ENCODE measurements at regions not wholly inside any gene's neighbourhood (a gene's known extent, or its start where the extent isn't known, plus 50 kb on each side); places are given as distances from the start of the nearest gene placed in this dataset.

GRCh38 chr16:60558936-60559335, 1477.3 kb downstream of the CDH8 start:
- no peaks in the 10 kb centered on the region for H3K9me3 ChIP-seq (ENCODE audit: control insufficient read depth in 3 of 3, low read length in 3 of 3)

GRCh38 chr16:60553090-60553757, 1483.0 kb downstream of the CDH8 start:
- no peak overlapping the region for H3K27ac ChIP-seq (ENCODE audit: low read depth, low read length)

More at GRCh38 chr16:60558936-60559335, 1477.3 kb downstream of the CDH8 start:
- Histone ChIP-seq H3K9ac (ENCODE audit: low read depth in 1 of 3, low read length in 3 of 3) (no peak overlapping the region), H3K36me3 (ENCODE audit: control insufficient read depth in 3 of 3, insufficient read depth in 3 of 3, low read length in 3 of 3) (no peaks in the 10 kb centered on the region), H3K4me1 (ENCODE audit: control insufficient read depth in 3 of 3, insufficient read depth in 3 of 3, low read length in 3 of 3) (no peaks in the 10 kb centered on the region), H3K4me3 (ENCODE audit: low read length in 3 of 3) (no peak overlapping the region), H3K27me3 (ENCODE audit: control insufficient read depth in 3 of 3, insufficient read depth in 3 of 3, low read length in 3 of 3) (no peaks in the 10 kb centered on the region), H3K27ac (ENCODE audit: low read depth, low read length) (no peak overlapping the region)

GRCh38 chr16:60541535-60541934, 1494.7 kb downstream of the CDH8 start:
- Histone ChIP-seq H3K4me1 (ENCODE audit: control insufficient read depth in 3 of 3, insufficient read depth in 3 of 3, low read length in 3 of 3) (no peaks in the 10 kb centered on the region), H3K36me3 (ENCODE audit: control insufficient read depth in 3 of 3, insufficient read depth in 3 of 3, low read length in 3 of 3) (no peaks in the 10 kb centered on the region), H3K9me3 (ENCODE audit: control insufficient read depth in 3 of 3, low read length in 3 of 3) (no peaks in the 10 kb centered on the region), H3K4me3 (ENCODE audit: low read length in 3 of 3) (no peak overlapping the region), H3K27ac (ENCODE audit: low read depth, low read length) (no peak overlapping the region), H3K27me3 (ENCODE audit: control insufficient read depth in 3 of 3, insufficient read depth in 3 of 3, low read length in 3 of 3) (no peaks in the 10 kb centered on the region), H3K9ac (ENCODE audit: low read depth in 1 of 3, low read length in 3 of 3) (no peak overlapping the region)

More at GRCh38 chr16:60553090-60553757, 1483.0 kb downstream of the CDH8 start:
- Histone ChIP-seq H3K4me1 (ENCODE audit: control insufficient read depth in 3 of 3, insufficient read depth in 3 of 3, low read length in 3 of 3) (no peaks in the 10 kb centered on the region), H3K9me3 (ENCODE audit: control insufficient read depth in 3 of 3, low read length in 3 of 3) (no peaks in the 10 kb centered on the region), H3K4me3 (ENCODE audit: low read length in 3 of 3) (no peak overlapping the region), H3K9ac (ENCODE audit: low read depth in 1 of 3, low read length in 3 of 3) (no peak overlapping the region), H3K36me3 (ENCODE audit: control insufficient read depth in 3 of 3, insufficient read depth in 3 of 3, low read length in 3 of 3) (no peaks in the 10 kb centered on the region), H3K27me3 (ENCODE audit: control insufficient read depth in 3 of 3, insufficient read depth in 3 of 3, low read length in 3 of 3) (no peaks in the 10 kb centered on the region)

- H3K9me3 ChIP-seq (ENCODE audit: control insufficient read depth in 3 of 3, low read length in 3 of 3): no peaks in the 10 kb centered on the region
- H3K4me1 ChIP-seq (ENCODE audit: control insufficient read depth in 3 of 3, insufficient read depth in 3 of 3, low read length in 3 of 3): no peaks in the 10 kb centered on the region
- no peaks in the 10 kb centered on the region for H3K27me3 ChIP-seq (ENCODE audit: control insufficient read depth in 3 of 3, insufficient read depth in 3 of 3, low read length in 3 of 3)
- H3K9ac ChIP-seq (ENCODE audit: low read depth in 1 of 3, low read length in 3 of 3): no peak overlapping the region
- no peak overlapping the region for H3K4me3 ChIP-seq (ENCODE audit: low read length in 3 of 3)
- H3K36me3 ChIP-seq (ENCODE audit: control insufficient read depth in 3 of 3, insufficient read depth in 3 of 3, low read length in 3 of 3): no peaks in the 10 kb centered on the region
- no peak overlapping the region for H3K27ac ChIP-seq (ENCODE audit: low read depth, low read length)
Observed at GRCh38 chr16:60510941-60511340, 1525.3 kb downstream of the CDH8 start.

- Histone ChIP-seq H3K27ac (ENCODE audit: low read depth, low read length) (no peak overlapping the region), H3K9ac (ENCODE audit: low read depth in 1 of 3, low read length in 3 of 3) (no peak overlapping the region), H3K27me3 (ENCODE audit: control insufficient read depth in 3 of 3, insufficient read depth in 3 of 3, low read length in 3 of 3) (no peaks in the 10 kb centered on the region), H3K4me3 (ENCODE audit: low read length in 3 of 3) (no peak overlapping the region), H3K4me1 (ENCODE audit: control insufficient read depth in 3 of 3, insufficient read depth in 3 of 3, low read length in 3 of 3) (no peaks in the 10 kb centered on the region), H3K36me3 (ENCODE audit: control insufficient read depth in 3 of 3, insufficient read depth in 3 of 3, low read length in 3 of 3) (no peaks in the 10 kb centered on the region), H3K9me3 (ENCODE audit: control insufficient read depth in 3 of 3, low read length in 3 of 3) (no peaks in the 10 kb centered on the region)
Observed at GRCh38 chr16:60510208-60510607, 1526.0 kb downstream of the CDH8 start.

- no peaks in the 10 kb centered on the region for H3K4me1 ChIP-seq (ENCODE audit: control insufficient read depth in 3 of 3, insufficient read depth in 3 of 3, low read length in 3 of 3)
- H3K36me3 ChIP-seq (ENCODE audit: control insufficient read depth in 3 of 3, insufficient read depth in 3 of 3, low read length in 3 of 3): no peaks in the 10 kb centered on the region
- H3K27me3 ChIP-seq (ENCODE audit: control insufficient read depth in 3 of 3, insufficient read depth in 3 of 3, low read length in 3 of 3): no peaks in the 10 kb centered on the region
- H3K9ac ChIP-seq (ENCODE audit: low read depth in 1 of 3, low read length in 3 of 3): no peak overlapping the region
- no peak overlapping the region for H3K27ac ChIP-seq (ENCODE audit: low read depth, low read length)
- no peak overlapping the region for H3K4me3 ChIP-seq (ENCODE audit: low read length in 3 of 3)
- no peaks in the 10 kb centered on the region for H3K9me3 ChIP-seq (ENCODE audit: control insufficient read depth in 3 of 3, low read length in 3 of 3)
Observed at GRCh38 chr16:60491273-60491672, 1545.0 kb downstream of the CDH8 start.

- H3K9ac ChIP-seq (ENCODE audit: low read depth in 1 of 3, low read length in 3 of 3): no peak overlapping the region
- no peak overlapping the region for H3K27ac ChIP-seq (ENCODE audit: low read depth, low read length)
- H3K36me3 ChIP-seq (ENCODE audit: control insufficient read depth in 3 of 3, insufficient read depth in 3 of 3, low read length in 3 of 3): no peaks in the 10 kb centered on the region
- H3K4me3 ChIP-seq (ENCODE audit: low read length in 3 of 3): no peak overlapping the region
- no peaks in the 10 kb centered on the region for H3K27me3 ChIP-seq (ENCODE audit: control insufficient read depth in 3 of 3, insufficient read depth in 3 of 3, low read length in 3 of 3)
- no peaks in the 10 kb centered on the region for H3K4me1 ChIP-seq (ENCODE audit: control insufficient read depth in 3 of 3, insufficient read depth in 3 of 3, low read length in 3 of 3)
- H3K9me3 ChIP-seq (ENCODE audit: control insufficient read depth in 3 of 3, low read length in 3 of 3): no peaks in the 10 kb centered on the region
Observed at GRCh38 chr16:60485872-60486489, 1550.3 kb downstream of the CDH8 start.

GRCh38 chr16:60484901-60485300, 1551.3 kb downstream of the CDH8 start:
- Histone ChIP-seq H3K27ac (ENCODE audit: low read depth, low read length) (no peak overlapping the region), H3K27me3 (ENCODE audit: control insufficient read depth in 3 of 3, insufficient read depth in 3 of 3, low read length in 3 of 3) (no peaks in the 10 kb centered on the region), H3K9me3 (ENCODE audit: control insufficient read depth in 3 of 3, low read length in 3 of 3) (no peaks in the 10 kb centered on the region), H3K36me3 (ENCODE audit: control insufficient read depth in 3 of 3, insufficient read depth in 3 of 3, low read length in 3 of 3) (no peaks in the 10 kb centered on the region), H3K4me3 (ENCODE audit: low read length in 3 of 3) (no peak overlapping the region), H3K4me1 (ENCODE audit: control insufficient read depth in 3 of 3, insufficient read depth in 3 of 3, low read length in 3 of 3) (no peaks in the 10 kb centered on the region), H3K9ac (ENCODE audit: low read depth in 1 of 3, low read length in 3 of 3) (no peak overlapping the region)

GRCh38 chr16:60481591-60481990, 1554.6 kb downstream of the CDH8 start:
- no peak overlapping the region for H3K27ac ChIP-seq (ENCODE audit: low read depth, low read length)
- no peaks in the 10 kb centered on the region for H3K9me3 ChIP-seq (ENCODE audit: control insufficient read depth in 3 of 3, low read length in 3 of 3)
- H3K36me3 ChIP-seq (ENCODE audit: control insufficient read depth in 3 of 3, insufficient read depth in 3 of 3, low read length in 3 of 3): no peaks in the 10 kb centered on the region
- no peak overlapping the region for H3K4me3 ChIP-seq (ENCODE audit: low read length in 3 of 3)
- H3K4me1 ChIP-seq (ENCODE audit: control insufficient read depth in 3 of 3, insufficient read depth in 3 of 3, low read length in 3 of 3): no peaks in the 10 kb centered on the region
- H3K27me3 ChIP-seq (ENCODE audit: control insufficient read depth in 3 of 3, insufficient read depth in 3 of 3, low read length in 3 of 3): no peaks in the 10 kb centered on the region
- H3K9ac ChIP-seq (ENCODE audit: low read depth in 1 of 3, low read length in 3 of 3): no peak overlapping the region

GRCh38 chr16:60478810-60479209, 1557.4 kb downstream of the CDH8 start:
- H3K9me3 ChIP-seq (ENCODE audit: control insufficient read depth in 3 of 3, low read length in 3 of 3): no peaks in the 10 kb centered on the region
- H3K36me3 ChIP-seq (ENCODE audit: control insufficient read depth in 3 of 3, insufficient read depth in 3 of 3, low read length in 3 of 3): no peaks in the 10 kb centered on the region
- no peak overlapping the region for H3K4me3 ChIP-seq (ENCODE audit: low read length in 3 of 3)
- H3K4me1 ChIP-seq (ENCODE audit: control insufficient read depth in 3 of 3, insufficient read depth in 3 of 3, low read length in 3 of 3): no peaks in the 10 kb centered on the region
- H3K27ac ChIP-seq (ENCODE audit: low read depth, low read length): no peak overlapping the region
- no peak overlapping the region for H3K9ac ChIP-seq (ENCODE audit: low read depth in 1 of 3, low read length in 3 of 3)
- H3K27me3 ChIP-seq (ENCODE audit: control insufficient read depth in 3 of 3, insufficient read depth in 3 of 3, low read length in 3 of 3): no peaks in the 10 kb centered on the region
